ENCODE measurements at regions not wholly inside any gene's neighbourhood (a gene's known extent, or its start where the extent isn't known, plus 50 kb on each side); places are given as distances from the start of the nearest gene placed in this dataset.
A peak's percentile ranks its signal among the peaks of the same experiment; 100 is the strongest.

DNA sequence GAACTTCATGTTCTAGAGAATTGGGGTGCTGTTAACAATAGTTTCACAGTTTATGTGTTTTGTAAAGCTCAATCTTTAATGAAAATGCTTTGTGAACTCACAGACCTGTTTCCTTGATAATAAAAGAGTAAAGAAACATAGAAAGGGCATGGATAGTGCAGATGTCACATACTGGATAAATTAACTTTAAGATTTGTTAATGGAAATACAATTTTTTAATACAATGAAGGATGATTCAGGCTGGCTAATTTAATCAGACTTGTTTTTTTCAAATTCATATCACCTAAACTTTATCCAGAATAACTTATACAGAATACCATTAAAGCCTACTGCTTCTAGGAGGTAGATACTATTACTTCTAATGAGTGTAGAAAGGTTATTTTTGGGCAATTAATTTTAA is 1033.5 kb upstream of the SLC10A2 start:
- no peak for TF ChIP-seq CTCF (IDR thresholded peaks at IDR 0.05; ENCODE audit: low read depth, low read length)
- DNase-seq (ENCODE audit: low read depth in 2 of 2) = no peak
- no peak overlapping the region for H3K4me3 ChIP-seq (replicated peaks in 1 of 2; ENCODE audit: low read depth in 2 of 2, low read length in 2 of 2)

DNA sequence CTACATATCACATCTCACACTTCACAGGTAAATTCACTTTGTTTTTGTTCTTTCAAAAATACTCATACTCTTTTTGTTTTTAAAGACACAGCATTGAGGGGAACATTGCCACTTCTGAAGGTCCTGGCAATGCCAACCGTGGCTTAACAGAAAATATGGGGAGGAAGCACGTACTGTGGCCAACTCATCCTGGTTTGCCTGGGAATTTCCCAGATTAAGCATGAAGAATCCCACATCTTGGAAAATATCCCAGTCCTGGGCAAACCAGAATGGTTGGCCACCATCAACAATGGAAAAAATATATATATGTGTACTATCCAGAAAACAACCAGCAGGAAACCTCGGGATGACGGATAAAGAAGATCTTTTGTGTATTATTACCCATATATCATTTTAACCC is 1032.2 kb upstream of the SLC10A2 start:
- TF ChIP-seq CTCF (IDR thresholded peaks at IDR 0.05; ENCODE audit: low read depth, low read length) = no peak

DNA sequence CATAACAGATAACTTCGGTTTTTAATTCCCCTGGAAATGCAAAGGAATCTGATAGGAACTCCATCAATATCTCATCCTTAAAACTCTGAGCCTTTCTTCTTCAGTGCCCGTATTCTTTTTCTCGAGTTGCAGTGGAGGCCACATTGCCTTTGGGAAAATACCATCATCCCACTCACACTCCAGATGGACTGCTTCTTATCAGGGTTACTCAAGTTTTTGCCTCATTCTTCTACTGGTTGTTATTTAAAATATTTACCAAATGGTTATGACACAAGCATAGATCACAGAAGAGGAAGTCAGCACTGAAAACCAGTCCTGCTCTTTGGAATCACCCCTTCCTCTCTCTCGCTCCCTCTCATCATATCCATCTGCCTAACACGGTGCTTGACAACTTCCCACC is 1020.5 kb upstream of the SLC10A2 start:
- peak; percentile 42 to 58 for DNase-seq (ENCODE audit: low read depth in 2 of 2)
- TF ChIP-seq CTCF (IDR thresholded peaks at IDR 0.05; ENCODE audit: low read depth, low read length) = no peak
- H3K4me3 ChIP-seq (replicated peaks in 1 of 2; ENCODE audit: low read depth in 2 of 2, low read length in 2 of 2) = no peak overlapping the region

More for the DNA sequence above, 1032.2 kb upstream of the SLC10A2 start:
- no peak for DNase-seq (ENCODE audit: low read depth in 2 of 2)
- no peak overlapping the region for H3K4me3 ChIP-seq (replicated peaks in 1 of 2; ENCODE audit: low read depth in 2 of 2, low read length in 2 of 2)

DNA sequence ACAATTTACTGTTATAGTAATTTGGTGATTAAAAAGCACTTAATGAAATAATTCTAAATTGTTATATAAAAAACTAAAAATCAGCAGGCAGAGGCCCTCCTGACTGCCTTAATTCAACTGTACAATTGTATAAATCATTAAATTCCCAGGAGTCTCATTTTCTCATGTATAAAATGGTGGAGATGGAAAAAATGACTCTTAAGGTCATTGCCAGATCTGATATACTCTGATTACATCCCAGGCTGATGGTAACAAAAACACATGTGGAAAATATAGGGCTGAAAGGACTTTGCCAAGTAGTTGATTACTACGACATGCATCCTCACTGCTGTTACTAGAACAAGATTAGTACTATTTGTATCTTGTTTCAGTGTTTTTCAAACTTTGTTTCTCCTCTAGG is 1020.0 kb upstream of the SLC10A2 start:
- no peak overlapping the region for H3K4me3 ChIP-seq (replicated peaks in 1 of 2; ENCODE audit: low read depth in 2 of 2, low read length in 2 of 2)
- peak in 1 of 2 donors; percentile 50 for DNase-seq (ENCODE audit: low read depth in 2 of 2)
- TF ChIP-seq CTCF (IDR thresholded peaks at IDR 0.05; ENCODE audit: low read depth, low read length) = no peak

DNA sequence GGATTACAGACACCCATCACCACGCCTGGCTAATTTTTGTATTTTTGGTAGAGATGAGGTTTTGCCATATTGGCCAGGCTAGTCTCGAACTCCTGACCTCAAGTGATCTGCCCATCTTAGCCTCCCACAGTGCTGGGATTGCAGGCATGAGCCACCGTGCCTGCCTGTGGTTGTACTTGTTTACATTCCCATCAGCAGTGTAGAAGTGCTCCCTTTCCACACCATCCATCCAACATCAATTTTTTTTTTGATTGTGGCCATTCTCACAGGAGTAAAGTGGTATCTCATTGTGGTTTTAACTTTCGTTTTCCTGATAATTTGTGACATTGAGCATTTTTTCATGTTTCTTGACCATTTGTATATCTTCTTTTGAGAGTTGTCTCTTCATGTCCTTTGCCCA is 1019.4 kb upstream of the SLC10A2 start:
- TF ChIP-seq CTCF (IDR thresholded peaks at IDR 0.05; ENCODE audit: low read depth, low read length) = no peak
- no peak for DNase-seq (ENCODE audit: low read depth in 2 of 2)
- H3K4me3 ChIP-seq (replicated peaks in 1 of 2; ENCODE audit: low read depth in 2 of 2, low read length in 2 of 2) = no peak overlapping the region

DNA sequence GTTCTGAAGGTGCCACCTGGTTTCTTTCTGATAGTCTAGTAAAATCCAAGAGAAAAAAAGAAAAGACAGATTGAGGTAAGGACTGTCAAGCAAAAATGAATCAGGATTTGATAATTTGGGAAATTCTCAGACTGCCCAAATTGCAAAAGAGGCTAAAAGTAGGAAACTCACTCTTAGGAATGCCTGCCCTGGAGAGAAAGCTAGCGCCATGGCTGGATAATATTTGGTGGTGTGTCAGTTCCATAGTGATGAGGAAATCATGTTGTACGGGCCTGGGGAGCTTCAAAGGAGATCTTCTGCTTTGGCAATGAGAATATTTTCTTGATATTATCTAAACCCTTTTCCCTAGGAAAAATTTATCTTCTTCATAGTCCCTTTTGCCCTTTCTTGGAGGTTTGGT is 1008.1 kb upstream of the SLC10A2 start:
- no peak overlapping the region for H3K4me3 ChIP-seq (replicated peaks in 1 of 2; ENCODE audit: low read depth in 2 of 2, low read length in 2 of 2)
- no peak for TF ChIP-seq CTCF (IDR thresholded peaks at IDR 0.05; ENCODE audit: low read depth, low read length)
- no peak for DNase-seq (ENCODE audit: low read depth in 2 of 2)

- no peak for DNase-seq (ENCODE audit: low read depth in 2 of 2)
- H3K4me3 ChIP-seq (replicated peaks in 1 of 2; ENCODE audit: low read depth in 2 of 2, low read length in 2 of 2) = no peak overlapping the region
- no peak for TF ChIP-seq CTCF (IDR thresholded peaks at IDR 0.05; ENCODE audit: low read depth, low read length)
Measured at GRCh38 chr13:104071806-104072205, 1005.6 kb upstream of the SLC10A2 start.
